H9 (cell line): ENCODE measurements at regions not wholly inside any gene's neighbourhood (a gene's known extent, or its start where the extent isn't known, plus 50 kb on each side); places are given as distances from the start of the nearest gene placed in this dataset.

Experiments used
- DNase-seq: peaks from one replicate; pipeline ENCODE4 v3.0.0-alpha.2; 2017
- H2AFZ ChIP-seq: one replicate; pipeline ENCODE4 v1.6.1; 2013; ENCODE audit warnings: mild to moderate bottlenecking, low read length, control low read depth, moderate library complexity
- H2AK5ac ChIP-seq: 2 replicates; pipeline ENCODE4 v1.6.1; 2013; ENCODE audit warnings: low read length, control low read depth, mixed read lengths; ENCODE audit not compliant: insufficient read length
- H2BK120ac ChIP-seq: one replicate; pipeline ENCODE4 v1.6.1; 2013; ENCODE audit warnings: low read depth, mild to moderate bottlenecking, low read length, control low read depth, inconsistent platforms; ENCODE audit not compliant: poor library complexity, severe bottlenecking
- H2BK12ac ChIP-seq: 2 replicates; pipeline ENCODE4 v1.6.1; 2013; ENCODE audit warnings: low read length, control low read depth, mixed read lengths, low read depth; ENCODE audit not compliant: insufficient read length
- H2BK15ac ChIP-seq: 2 replicates; pipeline ENCODE4 v1.6.1; 2013; ENCODE audit warnings: low read depth, low read length, control low read depth
- H2BK20ac ChIP-seq: one replicate; pipeline ENCODE4 v1.6.1; 2013; ENCODE audit warnings: low read depth, mild to moderate bottlenecking, low read length, control low read depth, inconsistent platforms; ENCODE audit not compliant: poor library complexity, severe bottlenecking
- H2BK5ac ChIP-seq: 2 replicates; pipeline ENCODE4 v1.6.1; 2013; ENCODE audit warnings: low read length, control low read depth, mixed read lengths; ENCODE audit not compliant: insufficient read length
- H3K14ac ChIP-seq: 2 replicates; pipeline ENCODE4 v1.6.1; 2013; ENCODE audit warnings: low read length, control low read depth; ENCODE audit not compliant: insufficient read depth
- H3K18ac ChIP-seq: 2 replicates; pipeline ENCODE4 v1.6.1; 2013; ENCODE audit warnings: low read depth, mild to moderate bottlenecking, mixed read lengths, low read length, control low read depth; ENCODE audit not compliant: insufficient read length
- H3K23ac ChIP-seq: 2 replicates; pipeline ENCODE4 v1.6.1; 2013; ENCODE audit warnings: low read length, control low read depth, mixed read lengths, low read depth; ENCODE audit not compliant: insufficient read length
- H3K23me2 ChIP-seq: 2 replicates; pipeline ENCODE4 v1.6.1; 2013; ENCODE audit warnings: low read depth, mild to moderate bottlenecking, mixed read lengths, low read length, control low read depth; ENCODE audit not compliant: insufficient read length, poor library complexity, severe bottlenecking
- H3K27ac ChIP-seq: 2 replicates; pipeline ENCODE4 v1.5.1; 2013; ENCODE audit warnings: low read length, control low read depth, mixed read lengths, low read depth; ENCODE audit not compliant: insufficient read length
- H3K27me3 ChIP-seq: 2 replicates; pipeline ENCODE4 v1.6.1; 2013; ENCODE audit warnings: low read length, control low read depth, inconsistent platforms; ENCODE audit not compliant: insufficient read depth
- H3K4ac ChIP-seq: 2 replicates; pipeline ENCODE4 v1.6.1; 2013; ENCODE audit warnings: low read depth, mild to moderate bottlenecking, control low read depth, inconsistent platforms, low read length, moderate library complexity
- H3K4me1 ChIP-seq: 2 replicates; pipeline ENCODE4 v1.6.1; 2013; ENCODE audit warnings: low read length, control low read depth, inconsistent platforms; ENCODE audit not compliant: insufficient read depth
- H3K4me2 ChIP-seq: 2 replicates; pipeline ENCODE4 v1.6.1; 2013; ENCODE audit warnings: low read length, control low read depth, mixed read lengths; ENCODE audit not compliant: insufficient read length, insufficient read depth
- H3K56ac ChIP-seq: 2 replicates; pipeline ENCODE4 v1.6.1; 2013; ENCODE audit warnings: low read depth, mild to moderate bottlenecking, mixed read lengths, low read length, control low read depth; ENCODE audit not compliant: insufficient read length
- H3K79me1 ChIP-seq: 2 replicates; pipeline ENCODE4 v1.6.1; 2013; ENCODE audit warnings: low read depth, mild to moderate bottlenecking, moderate library complexity, low read length, control low read depth, inconsistent platforms; ENCODE audit not compliant: insufficient read depth, poor library complexity, severe bottlenecking
- H3K79me2 ChIP-seq: 2 replicates; pipeline ENCODE4 v1.6.1; 2013; ENCODE audit warnings: low read length, control low read depth, inconsistent platforms; ENCODE audit not compliant: insufficient read depth
- H3K9ac ChIP-seq: 2 replicates; pipeline ENCODE4 v1.6.1; 2013; ENCODE audit warnings: low read length, control low read depth, mixed read lengths; ENCODE audit not compliant: insufficient read length; ENCODE audit errors: extremely low read depth
- H3K9me3 ChIP-seq: one replicate; pipeline ENCODE4 v1.6.1; 2013; ENCODE audit warnings: low read depth, low read length, inconsistent platforms; ENCODE audit not compliant: control insufficient read depth
- H3T11ph ChIP-seq: one replicate; pipeline ENCODE4 v1.6.1; 2013; ENCODE audit warnings: mild to moderate bottlenecking, low read length, control low read depth, inconsistent platforms
- H4K20me1 ChIP-seq: one replicate; pipeline ENCODE4 v1.6.1; 2013; ENCODE audit not compliant: control insufficient read depth, insufficient read length, insufficient read depth
- H4K5ac ChIP-seq: 2 replicates; pipeline ENCODE4 v1.6.1; 2013; ENCODE audit warnings: low read depth, mild to moderate bottlenecking, mixed read lengths, low read length, control low read depth; ENCODE audit not compliant: insufficient read length
- H4K8ac ChIP-seq: replicated peaks from 2 replicates; pipeline ENCODE4 v1.6.1; 2013; ENCODE audit warnings: low read length, control low read depth, mixed read lengths, low read depth; ENCODE audit not compliant: insufficient read length
- H4K91ac ChIP-seq: 2 replicates; pipeline ENCODE4 v1.6.1; 2013; ENCODE audit warnings: low read depth, mild to moderate bottlenecking, moderate library complexity, mixed read lengths, low read length, control low read depth; ENCODE audit not compliant: insufficient read length
- H3K27ac Mint-ChIP-seq, 3 experiments: 2 replicates in 2 of 3; 3 replicates in 1 of 3; pipeline ENCODE4 v1.8.0; 2020 to 2021; ENCODE audit warnings: mixed read lengths in 3 of 3, mild to moderate bottlenecking in 1 of 3, moderate library complexity in 1 of 3
- H3K27me3 Mint-ChIP-seq: 2 replicates; pipeline ENCODE4 v1.8.0; 2021; ENCODE audit warnings: low read depth, mild to moderate bottlenecking, moderate library complexity, mixed read lengths
- H3K36me3 Mint-ChIP-seq, 3 experiments: 2 replicates in 2 of 3; 3 replicates in 1 of 3; pipeline ENCODE4 v1.8.0; 2020 to 2021; ENCODE audit warnings: low read depth in 3 of 3, mixed read lengths in 3 of 3; ENCODE audit not compliant: insufficient read depth in 1 of 3
- H3K4me1 Mint-ChIP-seq, 2 experiments: 2 replicates each; pipeline ENCODE4 v1.8.0; 2020; ENCODE audit warnings: mixed read lengths in 2 of 2
- H3K4me3 Mint-ChIP-seq, 2 experiments: 2 replicates in 1 of 2; 3 replicates in 1 of 2; pipeline ENCODE4 v1.8.0; 2020 to 2021; ENCODE audit warnings: mild to moderate bottlenecking in 2 of 2, mixed read lengths in 2 of 2, moderate library complexity in 1 of 2
- H3K9me3 Mint-ChIP-seq, 2 experiments: 2 replicates in 1 of 2; 3 replicates in 1 of 2; pipeline ENCODE4 v1.8.0; 2020; ENCODE audit warnings: mild to moderate bottlenecking in 2 of 2, mixed read lengths in 2 of 2, moderate library complexity in 1 of 2
- WGBS: extraction: QIAGEN DNeasy Blood & Tissue Kit; methylation state at CpG from one replicate; pipeline ENCODE4 v1.1.7; 2013; ENCODE audit warnings: missing lambda C conversion rate, low lambda C conversion rate, mixed read lengths; ENCODE audit not compliant: insufficient read length; ENCODE audit errors: extremely low coverage; 5-methylcytosine and 5-hydroxymethylcytosine counted together
- TF ChIP-seq, protein P1 (sequence below): fragments of 200-600 bp; sonication (generic); conservative IDR thresholded peaks from 3 replicates; pipeline ENCODE4 v1.8.0; 2021; ENCODE audit warnings: antibody characterized with exemption, mild to moderate bottlenecking

DNA sequence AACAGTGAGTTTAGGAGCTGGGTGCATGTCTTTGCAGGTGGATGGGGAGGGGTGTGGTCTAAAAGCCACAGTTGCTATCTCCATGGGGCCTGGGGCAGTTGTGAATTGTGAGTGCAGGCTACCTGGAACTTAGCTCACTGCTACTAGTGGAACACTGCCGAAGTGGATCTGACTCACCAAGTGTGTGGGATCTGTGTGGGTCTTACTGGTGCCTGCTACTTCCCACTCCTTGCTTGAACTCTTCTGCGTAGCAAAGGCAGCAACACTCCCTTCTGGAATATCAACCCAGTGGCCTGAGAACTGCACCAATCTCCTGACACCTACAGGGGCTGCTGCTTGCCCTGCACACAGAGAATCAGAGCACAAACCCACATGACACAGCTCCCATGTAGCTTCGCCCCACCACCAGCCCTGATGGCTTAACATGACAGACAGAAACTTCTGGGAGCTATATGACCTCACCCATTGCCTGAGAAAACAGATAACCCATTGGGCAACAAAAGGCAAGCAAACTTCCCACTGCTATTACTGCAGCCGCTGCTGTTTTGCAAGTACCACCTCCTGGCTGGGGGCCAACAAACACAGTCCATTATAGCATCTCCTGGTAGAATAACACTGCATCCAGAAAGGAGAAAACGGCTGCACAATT lies 455.1 kb upstream of the DDX18 start:
- Mint-ChIP-seq H3K9me3 (peaks cover 0 to 4% of the 10 kb centered on the region in 2 experiments; a peak in 2 of 5 replicates), H3K27ac (no peak overlapping the region), H3K36me3 (no peaks in the 10 kb centered on the region; a peak in 1 of 7 replicates), H3K4me1 (peaks cover 4 to 5% of the 10 kb centered on the region in 2 experiments; a peak in 3 of 4 replicates), H3K27me3 (no peaks in the 10 kb centered on the region), H3K4me3 (no peak overlapping the region)
- Histone ChIP-seq H2BK120ac (no peak overlapping the region), H3K23me2 (no peaks in the 10 kb centered on the region), H4K91ac (no peak overlapping the region), H3K14ac (no peak overlapping the region), H2BK12ac (no peak overlapping the region), H3K79me1 (no peaks in the 10 kb centered on the region), H3K4ac (no peak overlapping the region), H3K9ac (no peak overlapping the region), H2BK5ac (no peak overlapping the region), H3K27me3 (no peaks in the 10 kb centered on the region), H2BK20ac (no peak overlapping the region), H4K20me1 (no peaks in the 10 kb centered on the region), H2AFZ (no peak overlapping the region), H3T11ph (no peak overlapping the region), H3K79me2 (no peaks in the 10 kb centered on the region), H3K56ac (no peak overlapping the region), H4K8ac (no peak overlapping the region), H4K5ac (no peak overlapping the region), H3K18ac (no peak overlapping the region), H3K4me2 (no peak overlapping the region), H2BK15ac (no peak overlapping the region), H3K9me3 (no peaks in the 10 kb centered on the region), H3K23ac (no peak overlapping the region), H2AK5ac (no peak overlapping the region), H3K27ac (no peak overlapping the region), H3K4me1 (no peaks in the 10 kb centered on the region)
- peak; percentile 29 for DNase-seq
- TF ChIP-seq, protein P1, sequence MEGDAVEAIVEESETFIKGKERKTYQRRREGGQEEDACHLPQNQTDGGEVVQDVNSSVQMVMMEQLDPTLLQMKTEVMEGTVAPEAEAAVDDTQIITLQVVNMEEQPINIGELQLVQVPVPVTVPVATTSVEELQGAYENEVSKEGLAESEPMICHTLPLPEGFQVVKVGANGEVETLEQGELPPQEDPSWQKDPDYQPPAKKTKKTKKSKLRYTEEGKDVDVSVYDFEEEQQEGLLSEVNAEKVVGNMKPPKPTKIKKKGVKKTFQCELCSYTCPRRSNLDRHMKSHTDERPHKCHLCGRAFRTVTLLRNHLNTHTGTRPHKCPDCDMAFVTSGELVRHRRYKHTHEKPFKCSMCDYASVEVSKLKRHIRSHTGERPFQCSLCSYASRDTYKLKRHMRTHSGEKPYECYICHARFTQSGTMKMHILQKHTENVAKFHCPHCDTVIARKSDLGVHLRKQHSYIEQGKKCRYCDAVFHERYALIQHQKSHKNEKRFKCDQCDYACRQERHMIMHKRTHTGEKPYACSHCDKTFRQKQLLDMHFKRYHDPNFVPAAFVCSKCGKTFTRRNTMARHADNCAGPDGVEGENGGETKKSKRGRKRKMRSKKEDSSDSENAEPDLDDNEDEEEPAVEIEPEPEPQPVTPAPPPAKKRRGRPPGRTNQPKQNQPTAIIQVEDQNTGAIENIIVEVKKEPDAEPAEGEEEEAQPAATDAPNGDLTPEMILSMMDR, result no peak
- no CpG with 5 or more reads among the region's 5 CpGs for WGBS
